ENCODE measurements at regions not wholly inside any gene's neighbourhood (a gene's known extent, or its start where the extent isn't known, plus 50 kb on each side); places are given as distances from the start of the nearest gene placed in this dataset.

GRCh38 chr16:65343556-65343955 lies 221.7 kb upstream of the CDH11 start:
- TF ChIP-seq EZH2 (IDR thresholded peaks at IDR 0.05) = no peak
- TF ChIP-seq POLR2AphosphoS5 (IDR thresholded peaks at IDR 0.05; ENCODE audit: borderline replicate concordance, low read depth, low read length) = no peak
- TF ChIP-seq FOXP2 (optimal IDR thresholded peaks at IDR 0.05; ENCODE audit: control extremely low read depth, extremely low read length, insufficient read depth) = no peak
